NCI-H345 treated with DMSO at 0.1 percent for 48 hours (cell line): ENCODE measurements at regions not wholly inside any gene's neighbourhood (a gene's known extent, or its start where the extent isn't known, plus 50 kb on each side); places are given as distances from the start of the nearest gene placed in this dataset.

Source experiments
- DNase-seq: peaks from one replicate; lab custom pipeline; 2025; ENCODE audit not compliant: unreplicated experiment; lab: John Stamatoyannopoulos, UW

DNA sequence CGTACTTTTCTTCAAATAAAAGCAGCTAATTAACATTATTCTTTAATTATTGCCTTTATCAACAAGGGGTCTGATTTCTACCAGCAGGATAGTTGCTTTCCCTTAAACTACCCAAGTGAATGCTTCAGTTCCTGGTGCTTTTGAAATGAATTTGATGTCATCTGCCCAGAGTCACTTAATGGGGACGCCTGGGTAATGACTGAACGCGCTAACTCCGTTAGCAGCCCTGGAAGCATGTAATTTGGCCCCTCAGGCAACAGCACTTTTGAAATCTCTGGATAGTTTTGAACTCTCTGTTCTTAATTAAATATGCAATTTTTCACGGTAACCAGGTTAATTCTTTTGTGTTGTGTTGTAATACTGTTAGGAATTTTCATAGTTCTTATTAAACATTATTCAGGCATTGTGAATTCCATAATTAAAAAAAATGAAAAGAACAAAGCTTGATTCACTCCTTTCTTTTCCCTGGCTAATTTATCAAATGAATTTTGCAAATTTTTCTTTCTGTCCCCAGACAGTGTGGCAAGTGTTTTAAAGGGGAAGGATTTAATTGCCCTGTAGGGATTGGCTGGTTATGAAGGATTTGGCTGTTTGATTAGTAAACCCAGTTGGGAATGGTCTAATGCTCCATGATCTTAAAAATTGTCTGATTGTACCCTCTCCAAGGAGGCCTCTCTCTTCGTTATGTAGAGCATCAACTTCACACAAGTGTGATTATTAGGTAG, 137.5 kb upstream of the MYL2 start:
- DNase-seq, result no peak

DNA sequence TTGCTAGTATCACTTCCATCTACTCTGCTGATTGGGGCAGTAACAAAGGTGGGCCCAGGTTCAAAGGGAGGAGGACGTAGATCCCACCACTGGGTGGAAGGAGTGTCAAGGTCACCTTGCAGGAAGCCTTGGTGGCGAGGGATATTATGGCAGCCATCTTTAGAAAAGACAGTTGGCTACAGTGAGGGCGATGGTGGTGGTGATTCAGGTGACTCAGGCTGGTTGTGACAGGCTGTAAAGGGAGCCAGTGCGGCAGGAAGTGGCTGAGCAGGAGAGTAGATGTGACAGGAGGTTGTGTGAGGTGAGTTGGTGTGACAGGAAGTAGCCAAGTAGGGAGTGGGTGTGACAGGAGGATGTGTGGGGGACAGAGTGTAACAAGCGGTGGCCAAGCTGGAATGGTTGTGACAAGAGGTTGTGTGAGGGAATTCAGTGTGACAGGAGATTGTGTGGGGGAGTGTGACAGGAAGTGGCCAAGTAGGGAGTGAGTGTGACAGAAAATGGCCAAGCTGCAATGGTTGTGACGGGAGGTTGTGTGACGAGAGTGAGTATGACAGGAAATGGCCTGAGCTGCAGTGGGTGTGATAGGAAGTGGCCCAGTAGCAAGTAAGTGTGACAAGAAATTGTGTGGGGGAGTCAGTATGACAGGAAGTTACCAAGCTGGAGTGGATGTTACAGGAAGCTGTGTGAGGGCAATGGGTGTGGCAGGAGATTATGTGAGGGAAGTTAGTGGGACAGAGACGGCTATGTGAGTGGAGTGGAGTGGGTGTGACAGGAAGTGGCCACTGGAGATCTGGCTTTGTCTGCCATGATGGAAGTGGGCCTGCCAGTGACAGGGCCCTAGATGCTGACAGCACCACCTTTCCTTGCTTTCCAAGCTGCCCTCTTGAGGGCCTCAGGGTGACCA, 136.5 kb upstream of the MYL2 start:
- no peak for DNase-seq

DNA sequence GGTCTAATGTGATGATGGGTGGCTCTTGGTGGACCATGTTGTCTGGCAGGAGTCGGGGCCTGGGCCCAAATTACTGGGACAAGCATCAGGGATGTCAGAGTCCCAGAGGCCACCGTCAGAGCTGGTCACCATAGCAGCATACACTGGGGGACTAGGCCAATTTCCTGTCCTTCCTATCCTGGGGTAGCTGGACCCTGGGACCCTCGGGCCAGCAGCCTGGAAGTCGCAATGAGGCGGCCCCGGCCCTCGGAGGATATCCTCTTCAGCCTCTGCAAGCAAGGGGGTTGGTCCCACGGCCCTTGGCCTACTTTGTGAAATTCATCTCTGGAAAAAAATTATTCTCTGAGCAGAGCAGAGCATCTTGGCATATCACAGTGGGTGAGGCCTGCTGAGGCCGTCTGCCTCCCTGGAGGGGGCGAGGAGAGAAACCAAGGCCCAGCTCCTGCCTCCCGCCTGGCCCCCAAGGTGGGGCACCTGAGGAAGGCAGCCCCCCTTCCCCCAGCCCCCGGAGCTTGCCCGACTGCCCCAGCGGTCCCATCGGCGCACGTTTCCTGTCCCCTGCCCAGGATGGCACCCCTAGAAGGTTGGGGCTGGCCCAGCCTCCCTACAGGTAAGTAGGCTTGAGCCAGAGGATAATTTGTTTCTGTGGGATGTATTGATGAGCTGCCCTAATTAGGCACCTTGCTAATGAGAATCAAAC, 135.0 kb upstream of the MYL2 start:
- DNase-seq, result no peak

DNA sequence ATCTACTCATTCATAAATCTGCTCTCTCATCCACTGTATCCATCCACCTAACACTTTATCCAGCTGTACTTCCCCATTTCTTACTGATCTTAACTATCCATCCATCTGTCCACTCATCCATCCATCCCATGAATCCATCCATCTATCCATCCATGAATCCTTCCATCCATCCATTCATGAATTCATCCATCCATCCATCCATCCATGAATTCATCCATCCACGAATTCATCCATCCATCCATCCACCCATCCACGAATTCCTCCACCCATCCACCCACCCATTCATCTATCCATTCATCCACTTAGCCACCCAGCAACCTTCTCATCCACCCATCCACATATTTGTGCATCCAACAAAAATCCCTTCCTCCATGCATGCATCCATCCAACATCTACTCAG, 128.6 kb upstream of the MYL2 start:
- no peak for DNase-seq

DNA sequence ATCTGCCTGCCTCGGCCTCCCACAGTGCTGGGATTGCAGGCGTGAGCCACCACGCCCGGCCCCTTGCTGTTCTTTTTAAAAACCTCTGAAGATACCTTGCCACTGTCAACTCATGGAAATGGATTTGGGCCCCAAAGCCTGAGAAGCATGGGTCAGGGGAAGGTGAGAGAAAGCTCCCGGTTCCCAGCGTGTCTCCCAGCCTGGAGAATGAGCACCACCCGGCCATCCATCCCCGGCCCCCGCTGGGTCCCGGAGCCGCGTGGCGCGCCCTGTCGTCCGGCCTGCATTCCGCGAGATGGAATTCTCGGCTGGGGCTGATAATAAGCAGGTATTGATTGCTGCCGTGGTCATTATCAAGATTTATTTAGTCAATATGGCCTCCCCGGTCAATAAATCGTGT, 126.5 kb upstream of the MYL2 start:
- no peak for DNase-seq

DNA sequence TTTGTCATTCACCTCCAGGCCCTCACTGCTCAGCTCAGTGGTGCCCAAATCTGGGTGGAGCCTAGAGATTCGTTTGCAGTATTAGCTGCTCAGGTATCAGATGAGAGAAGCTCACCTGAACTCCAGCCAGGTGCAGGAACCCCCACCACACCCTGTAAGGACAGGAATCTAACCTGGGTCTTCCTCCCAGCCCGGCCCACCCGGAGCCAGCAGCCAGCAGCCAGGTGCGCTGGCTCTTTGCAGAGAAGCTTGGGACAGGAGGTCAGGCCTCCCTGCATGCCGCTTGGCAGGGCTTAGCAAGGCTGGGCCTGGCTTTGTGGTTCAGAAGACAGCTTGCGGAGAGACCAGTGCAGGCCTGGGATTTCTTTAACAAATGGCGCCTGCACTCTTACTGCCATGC, 125.6 kb upstream of the MYL2 start:
- no peak for DNase-seq

DNA sequence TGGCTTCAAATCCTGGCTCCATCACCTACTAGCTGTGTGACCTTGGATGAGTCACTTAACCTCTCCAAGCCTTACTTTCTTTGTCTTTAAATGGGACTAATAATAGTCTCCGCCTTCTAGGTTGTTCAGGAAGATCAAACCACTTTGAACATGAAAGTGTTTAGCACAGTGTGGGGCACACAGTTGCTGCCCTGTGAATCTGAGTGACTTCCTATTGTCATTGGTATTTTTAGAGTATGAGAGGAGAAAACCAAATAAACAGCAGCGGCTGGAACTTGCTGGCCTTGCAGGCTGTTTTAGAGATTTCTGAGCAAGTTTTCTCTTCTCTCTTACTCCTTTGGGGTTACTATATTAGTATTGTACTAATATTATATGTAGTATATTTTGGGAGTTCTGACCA, 120.7 kb upstream of the MYL2 start:
- no peak for DNase-seq

DNA sequence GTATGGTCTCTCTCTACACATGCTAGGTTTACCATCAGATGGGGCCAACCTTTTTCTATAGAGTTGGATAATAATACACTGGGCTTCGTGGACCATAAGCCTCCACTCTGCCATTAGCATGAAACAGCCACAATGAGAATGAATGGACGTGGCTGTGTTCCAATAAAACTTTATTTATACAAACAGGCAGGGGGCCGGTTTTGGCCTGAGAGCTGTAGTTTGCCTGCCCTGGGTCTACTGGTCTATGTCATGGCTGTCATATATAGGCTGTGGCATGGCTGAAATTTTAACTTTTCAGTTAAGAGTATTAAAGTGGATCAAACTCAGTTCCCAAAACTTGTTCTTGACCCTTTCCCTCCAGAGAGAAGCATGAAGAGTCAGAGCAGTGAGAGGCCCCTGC, 120.3 kb upstream of the MYL2 start:
- no peak for DNase-seq

DNA sequence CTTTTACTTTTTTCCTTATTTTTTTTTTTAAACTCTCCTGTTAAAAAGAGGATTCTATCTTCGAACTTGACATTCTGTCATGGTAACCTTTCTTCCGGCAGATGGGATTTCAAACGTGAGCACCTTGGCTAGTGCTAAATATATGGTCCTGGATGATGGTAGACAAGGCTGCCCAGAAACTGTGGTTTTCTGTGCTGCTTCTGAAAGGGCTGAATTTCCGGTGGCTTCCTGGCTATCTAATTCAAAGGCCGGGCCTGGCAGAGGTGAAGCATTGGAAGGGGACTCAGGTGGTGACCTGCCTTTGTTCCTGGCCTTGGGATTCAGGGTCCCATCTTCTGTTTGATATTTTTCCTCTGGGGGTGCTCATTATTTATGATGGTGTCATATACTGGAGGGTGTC, 118.6 kb upstream of the MYL2 start:
- DNase-seq, result no peak

DNA sequence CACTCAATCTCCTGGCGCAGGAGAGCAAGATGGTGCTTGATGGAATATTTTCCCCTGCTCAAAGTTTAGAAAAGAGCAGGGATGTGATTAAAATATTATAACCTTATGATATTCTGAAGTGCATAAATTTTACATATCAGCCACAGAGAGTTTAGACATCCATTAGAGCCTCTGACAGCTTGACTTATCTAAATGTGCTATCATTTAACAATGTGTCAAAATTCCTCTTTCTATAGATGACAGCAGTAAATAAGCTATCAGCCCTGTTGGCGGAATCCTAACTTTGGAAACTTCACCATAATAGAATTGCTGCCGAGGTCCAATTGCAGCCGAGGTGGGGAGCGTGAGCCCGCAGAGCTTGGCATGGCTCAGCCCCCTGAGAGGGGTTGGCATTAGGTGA, 117.7 kb upstream of the MYL2 start:
- DNase-seq, result no peak

DNA sequence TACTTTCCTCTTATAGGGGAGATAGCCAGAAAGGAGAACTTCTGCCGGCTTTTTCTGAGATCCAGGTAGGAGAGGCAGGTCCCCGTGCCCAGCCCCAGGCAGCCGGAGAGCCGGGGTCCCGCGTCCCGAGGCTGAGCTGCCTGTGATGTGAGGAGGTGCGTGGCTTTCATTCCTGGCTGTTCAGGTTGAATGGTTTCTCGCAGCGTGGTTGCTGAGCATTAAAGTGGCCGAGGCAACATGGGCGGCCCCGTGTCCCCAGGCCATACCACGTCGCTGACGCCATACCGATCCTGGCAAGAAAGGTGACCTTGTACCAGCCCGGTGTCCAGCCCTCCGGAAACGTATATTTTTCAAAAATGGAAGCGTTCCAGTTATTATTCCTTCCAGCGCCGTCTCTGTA, 116.7 kb upstream of the MYL2 start:
- DNase-seq, result no peak

DNA sequence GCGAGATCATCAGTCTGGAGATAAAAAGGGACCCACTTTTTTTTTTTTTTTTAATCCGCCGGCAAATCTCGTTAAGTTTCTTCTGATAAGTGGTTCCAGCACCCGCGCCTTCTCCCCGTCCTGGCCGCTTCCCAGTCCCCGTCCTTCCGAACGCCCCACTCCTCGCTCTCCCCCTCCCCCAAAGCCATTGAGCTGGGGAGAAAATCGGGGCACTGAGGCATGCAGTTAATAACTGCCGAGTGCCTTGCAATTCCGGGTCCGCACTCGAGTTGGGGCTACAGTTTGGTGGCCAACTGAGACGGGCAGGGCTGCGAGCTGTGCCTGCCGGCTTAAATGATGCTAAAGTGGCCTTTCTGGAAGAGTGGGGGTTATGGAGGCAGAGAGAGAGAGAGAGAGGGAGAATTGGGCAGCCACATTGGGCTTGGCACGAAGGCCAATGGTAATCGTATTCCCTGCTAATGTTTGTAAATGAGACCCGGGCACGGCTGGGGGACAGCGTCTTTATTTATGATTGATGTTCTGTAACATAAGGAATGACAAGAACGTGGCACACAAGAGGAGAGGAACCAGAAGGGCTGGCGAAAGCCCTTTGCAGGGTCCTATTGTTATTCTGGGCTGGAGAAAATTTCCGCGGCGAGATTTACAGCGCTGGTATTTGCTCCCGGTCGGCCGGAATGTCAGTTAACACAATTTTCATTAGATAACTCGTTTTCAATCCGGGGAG, 115.4 kb upstream of the MYL2 start:
- DNase-seq, result no peak

DNA sequence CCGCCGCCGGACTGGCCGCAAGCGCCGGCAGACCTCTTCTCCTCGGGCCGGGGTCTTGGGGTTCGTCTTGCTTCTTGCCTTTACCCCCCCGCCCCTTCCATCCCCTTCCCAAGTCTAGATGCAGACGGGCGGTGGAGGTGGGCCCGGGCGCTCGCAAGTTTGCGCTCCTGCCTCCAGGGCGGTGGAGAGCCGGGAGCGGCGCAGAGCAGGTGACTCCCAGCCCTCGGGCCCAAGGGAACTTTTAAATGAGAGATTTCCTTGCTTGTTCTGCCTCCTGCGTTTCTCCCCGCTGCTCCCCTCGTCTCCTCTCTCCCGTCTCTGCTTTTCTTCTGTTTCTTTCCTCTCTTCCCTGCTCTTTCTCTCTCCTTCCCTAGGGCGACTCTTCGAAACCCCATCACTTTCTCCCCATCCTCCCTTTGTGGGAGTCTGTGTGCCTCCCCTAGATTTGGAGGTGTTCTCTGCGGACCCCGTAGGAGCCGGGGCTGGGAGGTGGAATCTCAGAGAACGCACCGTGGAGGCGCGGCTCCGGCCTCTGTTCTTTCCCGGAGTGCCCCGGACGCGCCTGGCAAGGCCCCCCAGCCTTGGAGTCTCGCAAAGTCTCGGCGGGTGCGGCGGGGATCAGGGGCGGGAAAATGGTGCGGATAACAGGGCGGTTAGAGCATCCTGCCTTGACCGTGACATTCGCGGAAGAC, 114.7 kb upstream of the MYL2 start:
- no peak for DNase-seq

DNA sequence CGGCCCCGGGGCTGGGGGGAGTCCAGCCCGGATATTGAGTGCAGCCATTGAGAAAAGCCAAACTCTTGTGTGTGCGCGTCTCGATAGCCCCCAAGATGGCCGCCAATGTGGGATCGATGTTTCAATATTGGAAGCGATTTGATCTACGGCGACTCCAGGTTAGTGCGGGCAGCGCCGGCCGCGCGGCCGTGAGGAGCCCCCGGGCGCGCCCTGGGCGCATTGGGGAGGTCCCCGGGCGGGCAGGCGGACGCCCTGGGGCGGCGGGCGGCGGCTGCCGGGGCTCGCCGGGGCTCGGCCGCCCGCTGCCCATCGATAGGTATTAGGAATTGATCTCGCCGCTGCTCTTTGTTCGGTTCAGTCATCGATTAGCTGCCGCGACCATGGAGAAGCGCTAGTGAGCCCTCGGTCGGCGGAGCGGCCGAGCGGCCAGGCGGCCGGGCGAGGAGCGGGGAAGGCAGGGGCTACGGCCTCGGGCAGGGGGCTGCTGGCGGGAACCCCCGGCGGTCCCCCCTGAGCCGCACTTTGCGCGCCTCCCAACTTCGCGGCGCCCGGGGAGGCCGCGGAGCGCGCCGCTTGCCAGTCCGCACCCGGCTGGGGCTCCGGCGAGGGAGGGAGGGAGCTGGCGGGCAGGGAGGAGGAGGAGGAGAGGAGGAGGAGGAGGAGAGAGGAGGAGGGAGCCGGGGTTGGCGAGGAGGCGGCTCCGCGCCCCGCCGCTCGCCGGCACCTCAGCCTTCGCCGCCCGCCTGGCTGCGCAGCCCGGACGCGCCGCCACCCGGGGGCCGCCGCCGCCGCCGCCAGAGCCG, 113.9 kb upstream of the MYL2 start, which contains the start of gene CUX2:
TSS of gene CUX2 (plus strand) at position 83 of the 803 bp plus-strand sequence.
- no peak for DNase-seq

DNA sequence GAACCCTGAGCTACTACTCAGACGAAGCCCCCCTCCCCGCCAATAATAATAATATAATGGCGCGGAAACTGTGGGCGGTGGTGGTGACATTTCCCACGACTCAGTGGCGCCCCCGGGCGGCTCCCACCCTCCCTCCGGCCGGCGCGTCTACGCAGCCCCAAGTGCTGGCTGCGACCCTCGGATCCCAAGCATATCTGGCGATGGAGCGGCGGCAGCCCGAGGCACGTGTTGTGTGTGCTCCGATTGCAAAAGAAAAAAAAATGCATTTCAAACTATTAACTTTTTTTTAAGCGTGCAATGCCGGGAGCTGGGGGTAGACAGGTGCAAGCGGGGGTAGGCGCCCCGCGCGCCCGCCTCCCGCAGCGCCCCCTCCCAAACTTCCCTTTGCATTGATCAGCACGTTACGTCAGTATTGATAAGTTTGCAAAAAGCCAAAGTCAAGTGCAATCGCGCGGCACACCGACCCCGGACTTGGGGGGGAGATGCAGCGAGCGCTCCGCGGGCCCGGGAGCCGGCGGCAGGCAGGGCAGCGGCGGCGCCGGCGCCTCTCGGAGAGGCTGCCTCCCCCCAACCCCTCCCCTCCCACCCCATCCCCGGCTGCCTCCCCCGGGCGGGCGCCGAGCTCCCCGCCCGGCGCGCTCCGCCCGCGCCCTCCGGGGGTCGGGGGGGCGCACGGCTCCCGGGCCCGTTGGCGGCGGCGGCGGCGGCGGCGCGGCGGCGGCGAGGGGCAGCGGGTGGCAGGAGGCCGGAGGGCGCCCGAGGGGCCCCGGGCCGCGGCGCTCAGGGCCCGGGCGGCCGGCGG, 113.1 kb upstream of the MYL2 start:
- DNase-seq, result no peak

DNA sequence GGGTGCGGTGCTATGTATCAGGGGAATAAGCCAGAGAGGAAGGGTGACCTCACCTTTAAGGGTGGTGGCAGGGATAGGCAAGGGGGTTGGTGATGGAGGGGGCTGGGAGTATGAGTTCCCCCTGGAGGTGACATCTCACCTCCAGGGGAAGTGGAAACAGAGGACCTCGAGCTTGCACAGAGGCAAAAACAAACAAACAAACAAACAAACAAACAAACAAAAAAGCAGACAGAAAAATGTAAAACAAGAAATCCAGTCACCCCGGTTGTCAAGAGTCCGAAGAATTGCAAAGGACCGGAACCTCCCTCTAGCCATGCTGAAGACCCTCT, 112.2 kb upstream of the MYL2 start:
- no peak for DNase-seq

DNA sequence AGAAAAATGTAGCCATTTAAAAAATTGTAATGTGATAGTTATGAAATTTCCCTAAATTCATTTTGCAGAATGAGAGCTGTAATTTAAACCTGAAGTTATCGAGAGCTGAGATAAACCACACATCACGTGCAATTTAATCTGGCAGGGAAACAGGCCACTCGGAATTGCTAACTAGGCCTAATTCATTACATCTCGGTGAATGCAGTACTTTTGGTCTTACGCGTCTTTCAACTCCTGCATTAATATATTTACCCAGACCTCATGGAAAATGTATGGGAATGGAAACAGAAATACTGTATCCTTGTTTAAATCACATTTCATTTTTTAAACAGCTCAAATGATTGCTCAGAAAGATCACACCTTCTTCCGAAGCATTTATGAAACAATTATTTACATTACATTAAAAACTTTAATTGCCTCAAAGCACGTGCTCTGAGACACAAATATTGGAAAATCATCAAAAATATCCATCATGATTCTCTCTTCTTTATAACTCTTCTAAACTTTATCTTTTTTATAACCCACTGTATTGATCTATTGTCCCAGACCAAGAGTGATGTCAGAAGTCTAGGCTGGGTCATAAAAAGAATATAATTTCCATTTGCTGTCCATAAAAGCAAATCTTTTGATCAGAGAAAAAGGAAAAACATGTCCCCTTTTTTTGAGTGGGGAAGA, 111.7 kb upstream of the MYL2 start:
- no peak for DNase-seq

DNA sequence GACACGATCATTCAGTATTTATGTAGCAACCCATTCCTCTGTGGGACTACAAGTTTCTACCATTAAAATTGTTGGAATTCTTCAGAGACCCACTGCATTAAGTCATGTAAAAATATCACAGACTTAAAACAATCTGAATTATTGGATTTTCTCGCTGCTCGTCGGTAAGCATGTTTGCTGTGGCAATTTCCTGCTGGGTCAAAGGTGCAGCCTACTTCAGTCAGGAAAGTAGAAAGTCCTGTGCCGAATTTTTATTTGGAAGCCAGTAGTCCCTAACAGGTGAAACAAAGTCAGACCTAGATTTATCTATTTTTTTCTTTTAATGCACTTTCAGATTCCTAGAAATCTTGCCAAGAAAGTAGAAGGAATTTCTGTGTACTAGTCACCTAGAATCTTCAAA, 110.4 kb upstream of the MYL2 start:
- no peak for DNase-seq

DNA sequence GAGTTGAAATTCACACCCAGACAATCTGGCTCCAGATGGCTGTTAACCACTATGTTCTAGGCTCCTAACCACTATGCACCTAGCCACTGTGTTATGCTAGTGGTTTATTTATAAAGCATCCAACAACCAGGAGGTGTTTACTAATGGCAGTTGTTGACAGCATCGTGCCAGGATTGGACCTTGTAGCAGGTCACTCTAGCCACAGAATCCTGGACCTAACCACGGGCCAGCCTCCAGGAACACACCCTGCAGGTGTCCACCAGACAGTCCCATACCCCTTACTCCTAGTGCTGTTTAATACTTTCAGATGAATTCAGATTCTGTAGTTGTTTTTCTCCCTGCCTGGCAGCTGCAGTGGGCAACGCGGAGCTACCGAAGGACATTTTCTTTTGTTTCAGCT, 109.4 kb upstream of the MYL2 start:
- DNase-seq, result no peak
